NOMO-1 (cell line): ENCODE measurements at regions not wholly inside any gene's neighbourhood (a gene's known extent, or its start where the extent isn't known, plus 50 kb on each side); places are given as distances from the start of the nearest gene placed in this dataset.

ENCODE experiments used
- DNase-seq, 2 experiments: peaks; one replicate each; lab custom pipeline; 2025; ENCODE audit not compliant: unreplicated experiment in 2 of 2; lab: John Stamatoyannopoulos, UW

GRCh38 chr10:111338805-111339204 is 262.0 kb downstream of the ADRA2A start:
- no peak for DNase-seq

GRCh38 chr10:111344804-111345203 is 268.0 kb downstream of the ADRA2A start:
- DNase-seq = no peak

- no peak for DNase-seq
Observed at GRCh38 chr10:111347386-111348013, 270.7 kb downstream of the ADRA2A start.

- no peak for DNase-seq
Observed at GRCh38 chr10:111348076-111348475, 271.2 kb downstream of the ADRA2A start.

- no peak for DNase-seq
Observed at GRCh38 chr10:111354859-111355258, 278.0 kb downstream of the ADRA2A start.

GRCh38 chr10:111356571-111356970 is 279.7 kb downstream of the ADRA2A start:
- DNase-seq = no peak

GRCh38 chr10:111357859-111358258 is 281.0 kb downstream of the ADRA2A start:
- no peak for DNase-seq

GRCh38 chr10:111360260-111360925 is 283.6 kb downstream of the ADRA2A start:
- DNase-seq = no peak

- no peak for DNase-seq
Observed at GRCh38 chr10:111367531-111367930, 290.7 kb downstream of the ADRA2A start.

GRCh38 chr10:111370101-111370500 is 293.3 kb downstream of the ADRA2A start:
- DNase-seq = no peak

- no peak for DNase-seq
Observed at GRCh38 chr10:111373696-111374095, 296.9 kb downstream of the ADRA2A start.

- DNase-seq = no peak
Observed at GRCh38 chr10:111379534-111380187, 302.8 kb downstream of the ADRA2A start.

- DNase-seq = no peak
Observed at GRCh38 chr10:111384556-111384955, 307.7 kb downstream of the ADRA2A start.

- no peak for DNase-seq
Observed at GRCh38 chr10:111390813-111391563, 314.2 kb downstream of the ADRA2A start.

- no peak for DNase-seq
Observed at GRCh38 chr10:111392159-111392558, 315.3 kb downstream of the ADRA2A start.

- no peak for DNase-seq
Observed at GRCh38 chr10:111392910-111393309, 316.1 kb downstream of the ADRA2A start.

GRCh38 chr10:111410740-111411139 is 333.9 kb downstream of the ADRA2A start:
- DNase-seq = no peak

- DNase-seq = no peak
Observed at GRCh38 chr10:111425459-111425858, 348.6 kb downstream of the ADRA2A start.

GRCh38 chr10:111429288-111430028 is 352.6 kb downstream of the ADRA2A start:
- no peak for DNase-seq

GRCh38 chr10:111430070-111430469 is 353.2 kb downstream of the ADRA2A start:
- no peak for DNase-seq

- DNase-seq = no peak
Observed at GRCh38 chr10:111432588-111432987, 355.8 kb downstream of the ADRA2A start.
